T-helper 17 cell (primary cell): ENCODE measurements at regions not wholly inside any gene's neighbourhood (a gene's known extent, or its start where the extent isn't known, plus 50 kb on each side); places are given as distances from the start of the nearest gene placed in this dataset.

Experiments
- ATAC-seq: fragments of 150-1000 bp; cut with Tn5 transposase; 2 replicates; pipeline ENCODE4 v1.10.0; 2021; ENCODE audit warnings: mild to moderate bottlenecking, moderate library complexity
- DNase-seq, 3 donors: peaks; one replicate each; pipeline versions ENCODE4 v3.0.0 to v3.0.0-alpha.2; 2020 to 2021
- H3K9me3 ChIP-seq: one replicate; pipeline ENCODE4 v1.7.0; 2013; ENCODE audit warnings: low read length, mild to moderate bottlenecking; ENCODE audit not compliant: control insufficient read depth, poor library complexity, severe bottlenecking
- H3K27ac Mint-ChIP-seq: one replicate; pipeline ENCODE4 v1.8.0; 2022; ENCODE audit warnings: mild to moderate bottlenecking, moderate library complexity, mixed read lengths
- H3K27me3 Mint-ChIP-seq: one replicate; pipeline ENCODE4 v1.8.0; 2022; ENCODE audit warnings: mixed read lengths
- H3K36me3 Mint-ChIP-seq: one replicate; pipeline ENCODE4 v1.8.0; 2022; ENCODE audit warnings: low read depth, mixed read lengths
- H3K4me1 Mint-ChIP-seq: one replicate; pipeline ENCODE4 v1.8.0; 2022; ENCODE audit warnings: mild to moderate bottlenecking, mixed read lengths
- H3K4me3 Mint-ChIP-seq: one replicate; pipeline ENCODE4 v1.8.0; 2022; ENCODE audit warnings: mild to moderate bottlenecking, moderate library complexity, mixed read lengths

DNA sequence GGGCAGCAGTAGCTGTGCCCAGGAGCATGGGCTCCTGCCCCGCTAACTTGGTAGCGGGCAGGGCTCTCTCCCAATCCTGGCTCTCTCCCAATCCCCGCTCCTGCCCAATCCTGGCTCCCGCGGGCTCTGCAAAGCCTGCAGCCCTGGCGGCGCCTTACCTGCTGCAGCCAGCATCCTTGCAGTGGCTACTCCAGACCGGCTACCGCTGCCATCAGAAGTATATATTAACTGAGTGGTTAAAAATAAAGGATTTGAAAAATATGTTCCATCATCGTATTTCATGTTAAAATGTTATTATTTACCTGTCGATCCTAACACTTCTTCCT is 698.2 kb downstream of the SLITRK1 start:
- ATAC-seq: no peak
- no peak overlapping the region for H3K27ac Mint-ChIP-seq
- H3K9me3 ChIP-seq: no peaks in the 10 kb centered on the region
- DNase-seq: no peak
- no peaks in the 10 kb centered on the region for H3K27me3 Mint-ChIP-seq
- H3K4me1 Mint-ChIP-seq: no peaks in the 10 kb centered on the region
- H3K36me3 Mint-ChIP-seq: no peaks in the 10 kb centered on the region
- H3K4me3 Mint-ChIP-seq: no peak overlapping the region

- ATAC-seq (no peak), DNase-seq (no peak)
- H3K27ac Mint-ChIP-seq: no peak overlapping the region
- no peaks in the 10 kb centered on the region for H3K27me3 Mint-ChIP-seq
- H3K9me3 ChIP-seq: no peaks in the 10 kb centered on the region
- H3K4me1 Mint-ChIP-seq: no peaks in the 10 kb centered on the region
- H3K36me3 Mint-ChIP-seq: no peaks in the 10 kb centered on the region
- H3K4me3 Mint-ChIP-seq: no peak overlapping the region
These were observed 698.7 kb downstream of the SLITRK1 start for GRCh38 chr13:83183439-83184149.

DNA sequence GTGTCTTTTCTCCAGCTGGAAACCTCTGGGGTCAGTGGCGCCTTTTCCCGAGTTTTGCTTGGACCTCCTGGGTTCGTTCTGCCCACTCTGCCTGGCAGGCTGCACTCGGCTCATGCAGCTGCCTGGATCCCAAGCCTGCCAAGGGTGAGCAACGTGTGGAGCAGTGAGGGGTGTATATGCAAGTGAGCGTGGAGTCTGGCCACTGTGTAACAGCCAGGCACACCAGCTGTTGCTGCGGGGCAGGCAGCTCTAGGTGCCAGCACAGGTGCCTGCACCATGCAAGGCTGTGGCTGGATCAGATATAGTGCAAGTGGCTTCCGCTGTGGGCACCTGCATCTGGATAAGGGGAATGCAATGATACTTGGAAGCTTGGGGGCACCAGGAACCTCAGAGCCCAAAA is 699.4 kb downstream of the SLITRK1 start:
- no peaks in the 10 kb centered on the region for H3K9me3 ChIP-seq
- Mint-ChIP-seq H3K27ac (no peak overlapping the region), H3K4me1 (no peaks in the 10 kb centered on the region), H3K36me3 (no peaks in the 10 kb centered on the region), H3K4me3 (no peak overlapping the region), H3K27me3 (no peaks in the 10 kb centered on the region)
- DNase-seq (no peak), ATAC-seq (no peak)

DNA sequence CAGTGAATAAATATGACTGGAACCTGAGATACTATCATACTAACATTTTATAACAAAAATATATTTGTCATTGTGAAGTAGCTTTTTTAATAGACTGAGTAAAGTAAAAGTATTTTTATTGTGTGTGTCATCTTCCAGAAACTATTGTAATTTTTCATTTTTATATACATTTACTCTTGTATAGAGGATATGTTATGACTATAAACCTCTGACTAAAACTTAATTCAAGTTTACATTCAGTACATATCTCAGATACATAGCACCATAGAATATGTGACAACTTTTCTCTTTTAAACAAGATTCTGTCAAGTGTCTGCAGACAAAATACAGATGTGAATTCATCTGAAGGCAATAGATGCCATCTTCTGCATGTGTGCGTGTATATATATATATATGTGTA is 704.3 kb downstream of the SLITRK1 start:
- Mint-ChIP-seq H3K27me3 (no peaks in the 10 kb centered on the region), H3K4me3 (no peak overlapping the region), H3K4me1 (no peaks in the 10 kb centered on the region), H3K27ac (no peak overlapping the region), H3K36me3 (no peaks in the 10 kb centered on the region)
- DNase-seq (no peak), ATAC-seq (no peak)
- no peaks in the 10 kb centered on the region for H3K9me3 ChIP-seq

GRCh38 chr13:83168590-83168989 is 713.7 kb downstream of the SLITRK1 start:
- H3K36me3 Mint-ChIP-seq: no peaks in the 10 kb centered on the region
- no peak overlapping the region for H3K27ac Mint-ChIP-seq
- DNase-seq (no peak), ATAC-seq (no peak)
- H3K4me1 Mint-ChIP-seq: no peaks in the 10 kb centered on the region
- H3K9me3 ChIP-seq: no peaks in the 10 kb centered on the region
- no peaks in the 10 kb centered on the region for H3K27me3 Mint-ChIP-seq
- H3K4me3 Mint-ChIP-seq: no peak overlapping the region

- Mint-ChIP-seq H3K27ac (no peak overlapping the region), H3K4me3 (no peak overlapping the region), H3K36me3 (no peaks in the 10 kb centered on the region), H3K4me1 (no peaks in the 10 kb centered on the region), H3K27me3 (no peaks in the 10 kb centered on the region)
- ATAC-seq: no peak
- H3K9me3 ChIP-seq: no peaks in the 10 kb centered on the region
- no peak for DNase-seq
These were observed 715.1 kb downstream of the SLITRK1 start for GRCh38 chr13:83167203-83167602.

DNA sequence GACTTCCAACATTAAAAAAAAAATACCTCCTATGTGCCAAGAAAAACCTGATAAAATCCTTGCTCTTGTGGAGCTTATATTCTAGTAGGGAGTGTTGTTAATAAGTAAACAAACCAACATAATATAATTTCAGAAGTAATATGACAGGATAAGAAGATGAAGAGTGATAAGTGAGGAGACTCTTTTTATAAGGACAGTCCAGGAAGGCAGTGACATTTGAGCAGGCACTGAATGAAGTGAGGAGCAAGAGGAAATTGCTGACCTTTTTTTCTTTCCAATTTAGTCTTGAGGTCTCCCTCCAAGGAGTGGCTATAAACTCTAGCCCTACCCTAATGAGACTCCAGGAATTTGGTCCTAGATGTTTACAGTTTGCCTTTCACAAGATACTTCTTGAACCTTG is 715.7 kb downstream of the SLITRK1 start:
- Mint-ChIP-seq H3K4me3 (no peak overlapping the region), H3K4me1 (no peaks in the 10 kb centered on the region), H3K27ac (no peak overlapping the region), H3K27me3 (no peaks in the 10 kb centered on the region), H3K36me3 (no peaks in the 10 kb centered on the region)
- DNase-seq (no peak), ATAC-seq (no peak)
- no peaks in the 10 kb centered on the region for H3K9me3 ChIP-seq

- ATAC-seq: no peak
- no peak overlapping the region for H3K27ac Mint-ChIP-seq
- no peak overlapping the region for H3K4me3 Mint-ChIP-seq
- DNase-seq: no peak
- no peaks in the 10 kb centered on the region for H3K36me3 Mint-ChIP-seq
- no peaks in the 10 kb centered on the region for H3K9me3 ChIP-seq
- H3K27me3 Mint-ChIP-seq: no peaks in the 10 kb centered on the region
- H3K4me1 Mint-ChIP-seq: no peaks in the 10 kb centered on the region
These were observed 719.8 kb downstream of the SLITRK1 start for GRCh38 chr13:83162493-83162892.

DNA sequence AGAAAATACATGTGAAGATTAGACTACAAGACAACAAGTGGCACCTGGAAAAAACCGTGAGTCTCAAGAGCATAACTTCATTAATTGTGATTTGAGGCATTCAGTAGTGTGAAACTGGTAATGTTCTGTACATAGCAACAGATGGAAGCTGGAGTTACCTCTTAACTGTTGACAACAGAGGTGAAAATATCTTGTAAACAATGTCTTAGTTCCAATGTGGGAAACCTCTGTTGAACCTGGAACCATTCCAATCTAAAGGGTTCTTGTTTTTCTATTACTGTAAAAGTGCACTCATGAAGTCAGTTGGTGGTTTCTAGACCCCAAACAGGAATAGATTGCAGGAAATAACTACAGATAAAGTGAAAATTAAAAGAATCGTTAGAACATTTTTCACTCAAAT is 728.4 kb downstream of the SLITRK1 start:
- H3K4me1 Mint-ChIP-seq: no peaks in the 10 kb centered on the region
- no peaks in the 10 kb centered on the region for H3K36me3 Mint-ChIP-seq
- ATAC-seq (no peak), DNase-seq (no peak)
- H3K27ac Mint-ChIP-seq: no peak overlapping the region
- H3K9me3 ChIP-seq: no peaks in the 10 kb centered on the region
- no peak overlapping the region for H3K4me3 Mint-ChIP-seq
- H3K27me3 Mint-ChIP-seq: no peaks in the 10 kb centered on the region

DNA sequence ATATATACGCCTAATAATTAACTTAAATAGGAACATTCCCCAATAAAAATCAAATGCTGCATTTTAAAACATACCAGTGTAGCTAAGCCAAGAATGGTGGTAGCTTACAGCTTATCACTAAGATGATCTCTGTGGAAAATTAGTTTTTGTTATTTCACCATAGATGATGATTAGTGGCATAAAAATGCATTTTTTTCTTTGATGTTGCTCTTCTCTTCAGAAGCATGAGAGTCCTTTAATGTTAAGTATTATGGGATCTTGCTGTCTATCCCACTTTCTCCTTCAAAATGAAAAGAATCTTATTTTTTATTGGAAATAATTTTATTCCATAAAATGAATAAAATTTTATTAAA is 731.0 kb downstream of the SLITRK1 start:
- no peak for ATAC-seq
- Mint-ChIP-seq H3K27ac (no peak overlapping the region), H3K27me3 (no peaks in the 10 kb centered on the region), H3K4me1 (no peaks in the 10 kb centered on the region), H3K4me3 (no peak overlapping the region), H3K36me3 (no peaks in the 10 kb centered on the region)
- DNase-seq: no peak
- H3K9me3 ChIP-seq: no peaks in the 10 kb centered on the region

GRCh38 chr13:83150616-83151307 is 731.5 kb downstream of the SLITRK1 start:
- Mint-ChIP-seq H3K4me3 (no peak overlapping the region), H3K36me3 (no peaks in the 10 kb centered on the region), H3K4me1 (no peaks in the 10 kb centered on the region), H3K27me3 (no peaks in the 10 kb centered on the region), H3K27ac (no peak overlapping the region)
- no peak for ATAC-seq
- H3K9me3 ChIP-seq: no peaks in the 10 kb centered on the region
- DNase-seq: no peak

GRCh38 chr13:83136660-83137059 is 745.6 kb downstream of the SLITRK1 start:
- Mint-ChIP-seq H3K27ac (no peak overlapping the region), H3K4me3 (no peak overlapping the region), H3K36me3 (no peaks in the 10 kb centered on the region), H3K4me1 (no peaks in the 10 kb centered on the region), H3K27me3 (no peaks in the 10 kb centered on the region)
- no peaks in the 10 kb centered on the region for H3K9me3 ChIP-seq
- no peak for ATAC-seq
- DNase-seq: no peak

GRCh38 chr13:83125791-83126190 is 756.5 kb downstream of the SLITRK1 start:
- Mint-ChIP-seq H3K36me3 (no peaks in the 10 kb centered on the region), H3K4me1 (no peaks in the 10 kb centered on the region)
- ATAC-seq: no peak

GRCh38 chr13:83121896-83122295 is 760.4 kb downstream of the SLITRK1 start:
- H3K27me3 Mint-ChIP-seq: no peaks in the 10 kb centered on the region
- no peak overlapping the region for H3K27ac Mint-ChIP-seq
- DNase-seq (no peak), ATAC-seq (no peak)
- H3K4me3 Mint-ChIP-seq: no peak overlapping the region
- H3K9me3 ChIP-seq: no peaks in the 10 kb centered on the region
- H3K36me3 Mint-ChIP-seq: no peaks in the 10 kb centered on the region
- no peaks in the 10 kb centered on the region for H3K4me1 Mint-ChIP-seq

More at GRCh38 chr13:83125791-83126190, 756.5 kb downstream of the SLITRK1 start:
- H3K9me3 ChIP-seq: no peaks in the 10 kb centered on the region
- H3K27me3 Mint-ChIP-seq: no peaks in the 10 kb centered on the region
- no peak overlapping the region for H3K4me3 Mint-ChIP-seq
- no peak overlapping the region for H3K27ac Mint-ChIP-seq
- no peak for DNase-seq
